ENCODE measurements at regions not wholly inside any gene's neighbourhood (a gene's known extent, or its start where the extent isn't known, plus 50 kb on each side); places are given as distances from the start of the nearest gene placed in this dataset.

DNA sequence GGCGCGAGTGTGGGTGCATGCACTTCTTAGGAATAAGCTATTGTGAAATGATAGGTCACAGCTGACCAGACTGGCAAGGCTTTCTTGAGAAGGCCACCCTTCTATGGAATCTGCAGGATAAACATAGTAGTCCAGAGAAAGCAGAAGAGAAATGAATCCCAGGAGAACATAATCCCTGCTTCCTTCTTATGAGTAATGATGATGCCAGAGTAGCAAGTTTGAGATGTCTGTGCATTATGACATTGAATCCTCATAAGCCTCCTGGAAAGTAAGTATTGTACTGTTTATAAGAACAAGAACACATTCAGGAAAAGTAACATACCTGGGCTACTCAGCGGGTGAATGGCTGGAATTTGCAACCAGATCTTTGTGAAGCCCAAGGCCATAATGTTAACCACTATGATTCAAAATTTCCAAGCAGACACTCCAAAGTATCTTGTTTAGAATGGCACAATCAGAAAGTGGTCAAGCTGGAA is 272.1 kb upstream of the HS3ST1 start:
- no peaks in the 10 kb centered on the region for H3K9me3 ChIP-seq
- TF ChIP-seq POLR2A (IDR thresholded peaks at IDR 0.05) (no peak), POLR2AphosphoS5 (IDR thresholded peaks at IDR 0.05) (no peak)
- no peaks in the 10 kb centered on the region for H3K27me3 ChIP-seq (replicated peaks; ENCODE audit: insufficient read depth)
- H3K4me3 ChIP-seq, result no peak overlapping the region
- 95% methylated on average over 3 of the region's 3 CpGs for WGBS
- H3K36me3 ChIP-seq, result no peaks in the 10 kb centered on the region
- H3K4me1 ChIP-seq (replicated peaks), result no peaks in the 10 kb centered on the region
- intact Hi-C loops (cut with DNase I), result no loop called here
- DNase-seq (ENCODE audit: low spot score), result no peak
- no peak overlapping the region for H3K27ac ChIP-seq

DNA sequence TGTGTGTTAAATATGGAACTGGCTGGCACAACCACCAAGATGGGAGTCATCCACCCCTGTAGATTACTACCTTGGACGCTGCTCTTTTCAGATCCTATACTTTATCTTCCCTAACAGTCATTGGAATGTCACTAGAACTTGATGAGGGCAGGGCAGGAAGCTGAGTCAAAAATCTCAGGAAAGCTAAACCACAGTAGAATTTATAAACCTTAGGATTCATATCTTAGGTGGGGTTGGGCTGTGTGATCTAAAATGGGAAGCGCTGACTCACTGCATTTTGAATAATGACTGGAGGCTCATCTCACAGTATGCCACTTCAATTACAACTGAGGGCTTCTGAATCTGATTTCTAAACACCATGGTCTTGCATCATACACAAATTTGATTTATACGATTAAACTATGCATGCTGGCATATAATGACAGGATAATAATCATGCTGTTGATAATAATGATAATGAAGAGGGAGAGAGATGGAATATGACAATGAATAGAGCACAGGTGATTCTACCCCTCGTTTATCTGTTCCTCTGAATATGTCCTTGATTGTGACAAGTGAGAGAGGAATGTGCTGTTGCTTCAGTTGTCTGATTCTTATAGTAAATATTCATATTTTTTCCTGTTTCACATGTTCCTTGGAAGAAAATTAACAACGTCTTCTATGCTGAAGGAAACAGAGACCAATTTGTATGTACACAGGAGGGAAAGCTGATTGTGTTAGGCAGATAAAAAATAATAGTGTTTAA is 270.3 kb upstream of the HS3ST1 start:
- intact Hi-C loops (cut with DNase I), result no loop called here

DNA sequence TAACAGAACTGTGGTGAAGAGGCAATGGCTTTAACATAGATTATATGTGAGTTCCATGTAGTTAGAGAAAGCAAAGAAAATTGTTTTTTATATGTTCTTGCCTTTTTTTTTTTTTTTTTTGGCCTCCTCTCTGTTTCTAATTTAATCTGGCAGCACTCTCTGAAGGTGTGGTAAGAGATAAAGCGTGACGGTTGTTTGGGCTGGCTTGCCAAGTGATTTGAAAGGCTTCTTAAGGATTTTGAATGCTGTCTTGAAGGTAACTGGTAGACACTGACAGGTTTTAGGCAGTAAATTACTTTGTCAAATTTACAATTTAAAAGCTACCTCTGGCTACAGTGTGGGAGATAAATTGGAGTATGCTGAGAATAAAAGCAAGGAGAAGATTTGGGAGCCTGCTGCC is 269.3 kb upstream of the HS3ST1 start:
- Histone ChIP-seq H3K4me1 (replicated peaks) (no peaks in the 10 kb centered on the region), H3K27me3 (replicated peaks; ENCODE audit: insufficient read depth) (no peaks in the 10 kb centered on the region), H3K36me3 (no peaks in the 10 kb centered on the region), H3K4me3 (no peak overlapping the region), H3K9me3 (no peaks in the 10 kb centered on the region), H3K27ac (no peak overlapping the region)
- no peak for DNase-seq (ENCODE audit: low spot score)
- intact Hi-C loops (cut with DNase I), result no loop called here
- TF ChIP-seq POLR2AphosphoS5 (IDR thresholded peaks at IDR 0.05) (no peak), POLR2A (IDR thresholded peaks at IDR 0.05) (no peak)
- TF ChIP-seq, protein P1, sequence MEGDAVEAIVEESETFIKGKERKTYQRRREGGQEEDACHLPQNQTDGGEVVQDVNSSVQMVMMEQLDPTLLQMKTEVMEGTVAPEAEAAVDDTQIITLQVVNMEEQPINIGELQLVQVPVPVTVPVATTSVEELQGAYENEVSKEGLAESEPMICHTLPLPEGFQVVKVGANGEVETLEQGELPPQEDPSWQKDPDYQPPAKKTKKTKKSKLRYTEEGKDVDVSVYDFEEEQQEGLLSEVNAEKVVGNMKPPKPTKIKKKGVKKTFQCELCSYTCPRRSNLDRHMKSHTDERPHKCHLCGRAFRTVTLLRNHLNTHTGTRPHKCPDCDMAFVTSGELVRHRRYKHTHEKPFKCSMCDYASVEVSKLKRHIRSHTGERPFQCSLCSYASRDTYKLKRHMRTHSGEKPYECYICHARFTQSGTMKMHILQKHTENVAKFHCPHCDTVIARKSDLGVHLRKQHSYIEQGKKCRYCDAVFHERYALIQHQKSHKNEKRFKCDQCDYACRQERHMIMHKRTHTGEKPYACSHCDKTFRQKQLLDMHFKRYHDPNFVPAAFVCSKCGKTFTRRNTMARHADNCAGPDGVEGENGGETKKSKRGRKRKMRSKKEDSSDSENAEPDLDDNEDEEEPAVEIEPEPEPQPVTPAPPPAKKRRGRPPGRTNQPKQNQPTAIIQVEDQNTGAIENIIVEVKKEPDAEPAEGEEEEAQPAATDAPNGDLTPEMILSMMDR (IDR thresholded peaks at IDR 0.05), result no peak
- 36% methylated on average over 2 of the region's 2 CpGs for WGBS

More for the DNA sequence above, 270.3 kb upstream of the HS3ST1 start:
- Histone ChIP-seq H3K27ac (no peak overlapping the region), H3K4me1 (replicated peaks) (no peaks in the 10 kb centered on the region), H3K36me3 (no peaks in the 10 kb centered on the region), H3K9me3 (no peaks in the 10 kb centered on the region), H3K27me3 (replicated peaks; ENCODE audit: insufficient read depth) (no peaks in the 10 kb centered on the region), H3K4me3 (no peak overlapping the region)
- 65% methylated on average over 5 of the region's 5 CpGs for whole genome bisulfite sequencing
- TF ChIP-seq POLR2A (IDR thresholded peaks at IDR 0.05) (no peak), POLR2AphosphoS5 (IDR thresholded peaks at IDR 0.05) (no peak)
- TF ChIP-seq, protein P1 (IDR thresholded peaks at IDR 0.05), result no peak
- no peak for DNase-seq (ENCODE audit: low spot score)

DNA sequence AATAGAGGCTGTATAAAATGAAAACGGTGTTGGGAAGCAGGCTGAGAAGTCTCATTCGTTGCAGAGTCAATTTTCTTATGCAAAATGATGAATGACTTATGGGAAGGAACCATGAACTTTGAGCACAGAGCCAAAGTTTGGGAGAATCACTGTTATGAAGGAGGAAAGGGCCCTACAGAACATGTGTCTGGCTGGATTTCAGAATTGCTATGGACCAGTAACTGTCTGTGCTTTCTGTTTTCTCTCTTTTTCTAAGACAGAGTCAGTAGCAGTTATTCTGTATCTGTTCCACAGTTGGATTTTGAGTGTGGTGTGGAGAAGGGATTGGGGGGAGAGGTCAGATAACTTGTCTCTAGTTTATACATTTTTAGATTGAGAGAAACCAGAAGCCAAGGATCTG is 265.0 kb upstream of the HS3ST1 start:
- TF ChIP-seq, protein P1 (IDR thresholded peaks at IDR 0.05), result no peak
- TF ChIP-seq POLR2A (IDR thresholded peaks at IDR 0.05), result no peak
- TF ChIP-seq POLR2AphosphoS5 (IDR thresholded peaks at IDR 0.05), result no peak
- Histone ChIP-seq H3K9me3 (no peaks in the 10 kb centered on the region), H3K36me3 (no peaks in the 10 kb centered on the region), H3K27ac (no peak overlapping the region), H3K4me3 (no peak overlapping the region), H3K4me1 (replicated peaks) (no peaks in the 10 kb centered on the region), H3K27me3 (replicated peaks; ENCODE audit: insufficient read depth) (no peaks in the 10 kb centered on the region)
- intact Hi-C loops (cut with DNase I), result no loop called here
- WGBS, result 32% methylated on average over 2 of the region's 2 CpGs
- DNase-seq (ENCODE audit: low spot score), result no peak

DNA sequence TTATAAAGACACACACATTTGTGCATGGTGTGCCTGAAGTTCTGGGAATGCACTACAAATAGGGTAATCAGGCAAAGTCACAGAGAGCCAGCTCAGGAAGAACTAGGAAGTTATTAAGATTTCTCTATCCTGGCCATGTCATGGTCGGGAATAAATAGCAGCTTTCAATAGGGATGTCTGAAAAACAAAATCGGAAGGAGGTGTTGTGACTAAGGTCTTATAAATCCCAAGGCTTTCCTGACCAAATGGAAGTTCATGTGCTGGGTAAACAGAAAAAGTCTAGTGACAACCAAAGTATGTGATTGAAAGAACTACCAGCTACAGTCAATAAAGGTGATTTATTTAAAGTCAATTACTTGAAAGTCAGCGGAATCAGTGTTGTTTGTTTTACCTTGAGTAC is 262.5 kb upstream of the HS3ST1 start:
- intact Hi-C loops (cut with DNase I), result no loop called here
- no peak for DNase-seq (ENCODE audit: low spot score)
- 60% methylated on average over 3 of the region's 3 CpGs for WGBS
- Histone ChIP-seq H3K27ac (no peak overlapping the region), H3K4me3 (no peak overlapping the region), H3K4me1 (replicated peaks) (no peaks in the 10 kb centered on the region), H3K27me3 (replicated peaks; ENCODE audit: insufficient read depth) (no peaks in the 10 kb centered on the region), H3K36me3 (no peaks in the 10 kb centered on the region), H3K9me3 (no peaks in the 10 kb centered on the region)
- TF ChIP-seq POLR2A (IDR thresholded peaks at IDR 0.05) (no peak), POLR2AphosphoS5 (IDR thresholded peaks at IDR 0.05) (no peak)
- TF ChIP-seq, protein P1 (IDR thresholded peaks at IDR 0.05), result no peak
